ENCODE measurements at regions not wholly inside any gene's neighbourhood (a gene's known extent, or its start where the extent isn't known, plus 50 kb on each side); places are given as distances from the start of the nearest gene placed in this dataset.

- POLR2A ChIA-PET (ENCODE audit: partially characterized antibody) = no interaction called here
- no peak for FAIRE-seq
- WGBS, 2 experiments (ENCODE audit: extremely low coverage in 1 of 2, insufficient coverage in 1 of 2, insufficient read length in 1 of 2, insufficient replicate concordance in 2 of 2, low coverage in 1 of 2, low lambda C conversion rate in 2 of 2, missing lambda C conversion rate in 1 of 2) = 93% methylated on average over 5 of the region's 5 CpGs; no CpG with 5 or more reads in 1 of the 2 experiments
Observed at GRCh38 chr21:31482460-31482859, 138.4 kb upstream of the TIAM1 start.

More at GRCh38 chr21:31482460-31482859, 138.4 kb upstream of the TIAM1 start:
- Histone ChIP-seq H2BK12ac (ENCODE audit: low read depth, low read length) (no peak overlapping the region), H3K23ac (ENCODE audit: insufficient read length) (no peak overlapping the region), H3K9ac (replicated peaks in 1 of 4; ENCODE audit: extremely low read depth in 1 of 4, low read depth in 3 of 4, low read length in 3 of 4) (no peak overlapping the region), H3K4me1 (replicated peaks in 1 of 4; ENCODE audit: control insufficient read depth in 3 of 4, insufficient read depth in 4 of 4, low read length in 3 of 4) (peaks cover 0 to 3% (median 2%) of the 10 kb centered on the region in 4 experiments; a peak in 2 of 7 replicates), H3K9me3 (ENCODE audit: insufficient read depth in 2 of 2, low read depth in 1 of 2, low read length in 1 of 2) (peaks cover 8 to 9% of the 10 kb centered on the region in 2 experiments), H3K79me2 (ENCODE audit: control insufficient read depth in 1 of 2, insufficient read depth in 2 of 2, low read length in 2 of 2) (peaks cover 0 to 39% of the 10 kb centered on the region in 2 experiments; a peak in 2 of 4 replicates), H4K5ac (ENCODE audit: insufficient read length, low read depth, low read length) (no peak overlapping the region), H2BK15ac (ENCODE audit: low read length) (no peak overlapping the region), H2AK5ac (ENCODE audit: low read depth, low read length) (no peak overlapping the region), H3K79me1 (ENCODE audit: low read depth, low read length) (peaks cover 21% of the 10 kb centered on the region), H3K4ac (replicated peaks; ENCODE audit: insufficient read length, low read depth, low read length) (no peak overlapping the region), H3K56ac (replicated peaks; ENCODE audit: insufficient read length, low read depth, low read length) (no peak overlapping the region), H4K91ac (replicated peaks; ENCODE audit: insufficient read length, low read length) (no peak overlapping the region), H4K20me1 (replicated peaks in 1 of 2; ENCODE audit: control insufficient read depth in 1 of 2, insufficient read depth in 2 of 2, low read length in 2 of 2) (no peaks in the 10 kb centered on the region), H3K23me2 (ENCODE audit: low read depth, low read length) (no peaks in the 10 kb centered on the region; the same call in 1 of the 2 replicates), H3K14ac (ENCODE audit: insufficient read length) (no peak overlapping the region), H3K18ac (ENCODE audit: extremely low read depth, low read length) (no peak overlapping the region), H2BK20ac (ENCODE audit: low read length) (no peak overlapping the region), H4K8ac (ENCODE audit: extremely low read depth, insufficient read depth, low read length) (no peak overlapping the region), H3K36me3 (ENCODE audit: control insufficient read depth in 2 of 4, insufficient read depth in 4 of 4, low read length in 3 of 4) (no peaks in the 10 kb centered on the region), H2BK5ac (ENCODE audit: low read depth, low read length) (no peak overlapping the region), H3K27me3 (replicated peaks in 1 of 4; ENCODE audit: control insufficient read depth in 3 of 4, extremely low read depth in 1 of 4, insufficient read depth in 3 of 4, low read length in 3 of 4) (no peaks in the 10 kb centered on the region), H2BK120ac (replicated peaks; ENCODE audit: low read depth, low read length) (no peak overlapping the region), H2AFZ (ENCODE audit: low read length) (no peak overlapping the region), H3K4me3 (ENCODE audit: extremely low read depth in 1 of 4, insufficient read depth in 2 of 4, low read depth in 3 of 4, low read length in 4 of 4) (no peak overlapping the region), H3K27ac (ENCODE audit: low read depth, low read length) (no peak overlapping the region), H3K4me2 (ENCODE audit: insufficient read depth in 1 of 2, low read depth in 2 of 2, low read length in 2 of 2) (no peak overlapping the region)
- DNase-seq (ENCODE audit: low read depth in 1 of 2, low spot score in 2 of 2) = no peak
- CTCF ChIA-PET (ENCODE audit: partially characterized antibody) = interaction anchor here (0.5 to 1.2 kb wide), 3 partner anchors 15 to 190 kb away, joined by 4 to 5 read pairs (median 4); no protein-coding TSS in a partner anchor
- no peak for TF ChIP-seq TAF7 (optimal IDR thresholded peaks at IDR 0.05; ENCODE audit: borderline replicate concordance, low read depth, low read length)
- TF ChIP-seq E2F6 (IDR thresholded peaks at IDR 0.05) = 0 out of 2 replicates have a peak, but pooled peaks have one; percentile 4
- TF ChIP-seq KDM4A (IDR thresholded peaks at IDR 0.05; ENCODE audit: low read depth, low read length, severe bottlenecking) = no peak
